NB4 (cell line): ENCODE measurements at regions not wholly inside any gene's neighbourhood (a gene's known extent, or its start where the extent isn't known, plus 50 kb on each side); places are given as distances from the start of the nearest gene placed in this dataset.
A peak's percentile ranks its signal among the peaks of the same experiment; 100 is the strongest.
"Not testable (repeated sequence)": the region's sequence is repeated elsewhere in the genome, so short reads cannot be mapped to it uniquely, and the experiment has no call there.

Source experiments
- DNase-seq: peaks from one replicate; pipeline ENCODE4 v3.0.0; 2010; ENCODE audit warnings: low read depth
- H3K4me3 ChIP-seq: one replicate; pipeline ENCODE4 v1.5.1; 2011; ENCODE audit warnings: mild to moderate bottlenecking, low read depth, low read length, moderate library complexity
- CTCF ChIP-seq: IDR thresholded peaks from one replicate; pipeline ENCODE4 v1.5.1; 2012; ENCODE audit warnings: low read depth, low read length
- MYC ChIP-seq: IDR thresholded peaks from 2 replicates; pipeline ENCODE4 v1.6.1; 2011; ENCODE audit warnings: low read depth, low read length
- POLR2A ChIP-seq: IDR thresholded peaks from 2 replicates; pipeline ENCODE4 v1.6.1; 2011; ENCODE audit warnings: mild to moderate bottlenecking; ENCODE audit not compliant: insufficient read length; ENCODE audit errors: extremely low read depth
- TF ChIP-seq, protein P1 (sequence below): IDR thresholded peaks from 2 replicates; pipeline ENCODE4 v1.6.1; 2011; ENCODE audit warnings: low read depth, low read length

DNA sequence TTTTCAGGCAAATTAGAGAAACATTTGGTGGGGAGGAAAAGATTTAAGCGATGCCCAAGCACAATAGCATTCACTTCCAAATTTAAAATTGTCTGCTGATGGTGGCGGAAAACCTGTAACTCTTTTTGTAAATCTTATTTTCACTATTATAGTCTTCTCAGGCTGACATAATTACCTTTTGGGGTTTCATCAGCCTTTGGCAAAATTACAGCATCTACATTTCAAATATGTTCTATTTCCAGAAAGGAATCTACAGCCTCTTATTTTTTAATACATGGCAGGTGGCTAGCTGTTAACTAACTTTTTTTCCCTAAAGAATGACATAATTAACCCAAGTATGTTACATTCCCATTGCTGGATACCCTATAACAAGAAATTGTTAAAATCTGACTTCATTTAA lies 391.5 kb upstream of the CCDC54 start:
- no peak overlapping the region for H3K4me3 ChIP-seq
- no peak for DNase-seq
- TF ChIP-seq POLR2A = no peak
- TF ChIP-seq MYC = no peak
- TF ChIP-seq CTCF = no peak
- TF ChIP-seq, protein P1, sequence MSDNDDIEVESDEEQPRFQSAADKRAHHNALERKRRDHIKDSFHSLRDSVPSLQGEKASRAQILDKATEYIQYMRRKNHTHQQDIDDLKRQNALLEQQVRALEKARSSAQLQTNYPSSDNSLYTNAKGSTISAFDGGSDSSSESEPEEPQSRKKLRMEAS = no peak

DNA sequence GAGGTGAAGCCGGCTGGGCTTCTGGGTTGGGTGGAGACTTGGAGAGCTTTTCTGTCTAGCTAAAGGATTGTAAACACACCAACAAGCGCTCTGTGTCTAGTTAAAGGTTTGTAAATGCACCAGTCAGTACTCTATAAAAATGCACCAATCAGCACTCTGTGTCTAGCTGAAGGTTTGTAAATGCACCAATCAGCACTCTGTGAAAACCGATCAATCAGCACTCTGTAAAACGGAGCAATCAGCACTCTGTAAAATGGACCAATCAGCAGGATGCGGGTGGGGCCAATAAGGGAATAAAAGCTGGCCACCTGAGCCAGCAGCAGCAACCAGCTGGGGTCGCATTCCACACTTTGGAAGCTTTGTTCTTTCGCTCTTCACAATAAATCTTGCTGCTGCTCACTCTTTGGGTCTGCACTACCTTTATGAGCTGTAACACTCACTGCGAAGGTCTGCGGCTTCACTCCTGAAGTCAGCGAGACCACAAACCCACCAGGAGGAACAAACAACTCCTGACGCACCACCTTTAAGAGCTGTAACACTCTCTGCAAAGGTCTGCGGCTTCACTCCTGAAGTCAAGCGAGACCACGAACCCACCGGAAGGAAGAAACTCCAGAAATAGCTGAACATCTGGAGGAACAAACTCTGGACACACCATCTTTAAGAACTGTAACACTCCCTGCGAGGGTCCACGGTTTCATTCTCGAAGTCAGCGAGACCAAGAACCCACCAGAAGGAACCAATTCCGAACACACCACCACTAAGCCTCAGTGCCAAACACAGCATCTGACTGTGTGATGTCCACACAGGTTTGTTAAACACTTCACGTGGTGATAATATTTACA lies 378.2 kb upstream of the CCDC54 start:
- not testable (repeated sequence) for DNase-seq, H3K4me3 ChIP-seq

DNA sequence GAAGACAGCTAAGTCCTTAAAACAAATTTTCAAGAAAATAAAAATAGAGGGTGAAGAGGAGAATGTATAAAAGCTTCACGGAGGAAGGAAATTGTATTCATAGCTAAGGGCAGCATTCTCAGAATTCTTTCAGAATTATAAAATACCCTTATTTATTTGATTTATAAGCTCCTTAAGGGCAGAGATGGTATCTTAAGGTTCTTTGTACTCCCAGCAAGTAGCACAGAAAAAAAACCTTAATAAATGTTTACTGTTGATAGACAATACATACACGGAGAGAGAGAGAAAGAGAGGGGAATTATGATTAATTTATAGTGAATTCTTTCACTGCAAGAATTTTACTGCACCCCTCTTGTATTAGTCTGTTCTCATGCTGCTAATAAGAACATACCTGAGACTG lies 375.6 kb upstream of the CCDC54 start:
- H3K4me3 ChIP-seq = no peak overlapping the region
- DNase-seq = no peak
- TF ChIP-seq CTCF (no peak), POLR2A (no peak), MYC (no peak)
- TF ChIP-seq, protein P1 = no peak

GRCh38 chr3:107005352-107005751 lies 371.9 kb upstream of the CCDC54 start:
- peak; percentile 23 for DNase-seq
- not testable (repeated sequence) for H3K4me3 ChIP-seq

- no peak overlapping the region for H3K4me3 ChIP-seq
- DNase-seq = no peak
- TF ChIP-seq, protein P1 = no peak
- TF ChIP-seq MYC (no peak), POLR2A (no peak), CTCF (no peak)
Measured at GRCh38 chr3:107008213-107008612, 369.0 kb upstream of the CCDC54 start.

DNA sequence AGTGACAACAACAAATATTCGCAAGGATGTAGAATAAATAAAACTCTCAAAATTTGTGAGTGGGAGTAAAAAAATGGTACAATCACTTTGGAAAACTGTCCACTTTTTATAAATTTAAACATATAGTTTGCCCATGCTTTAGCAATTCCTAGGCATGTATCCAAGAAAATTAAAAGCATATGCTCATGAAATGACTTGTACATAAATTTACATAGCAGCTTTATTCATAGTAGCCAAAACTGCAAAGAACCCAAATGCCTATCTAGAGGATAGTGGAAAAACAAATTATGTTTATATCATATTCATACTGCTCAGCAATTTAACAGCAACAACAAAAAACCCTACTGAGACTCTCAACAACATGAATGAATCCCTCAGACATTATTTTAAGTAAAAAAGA lies 363.6 kb upstream of the CCDC54 start:
- H3K4me3 ChIP-seq = no peak overlapping the region
- DNase-seq = no peak
- no peak for TF ChIP-seq CTCF
- TF ChIP-seq, protein P1 = no peak
- TF ChIP-seq POLR2A = no peak
- no peak for TF ChIP-seq MYC

DNA sequence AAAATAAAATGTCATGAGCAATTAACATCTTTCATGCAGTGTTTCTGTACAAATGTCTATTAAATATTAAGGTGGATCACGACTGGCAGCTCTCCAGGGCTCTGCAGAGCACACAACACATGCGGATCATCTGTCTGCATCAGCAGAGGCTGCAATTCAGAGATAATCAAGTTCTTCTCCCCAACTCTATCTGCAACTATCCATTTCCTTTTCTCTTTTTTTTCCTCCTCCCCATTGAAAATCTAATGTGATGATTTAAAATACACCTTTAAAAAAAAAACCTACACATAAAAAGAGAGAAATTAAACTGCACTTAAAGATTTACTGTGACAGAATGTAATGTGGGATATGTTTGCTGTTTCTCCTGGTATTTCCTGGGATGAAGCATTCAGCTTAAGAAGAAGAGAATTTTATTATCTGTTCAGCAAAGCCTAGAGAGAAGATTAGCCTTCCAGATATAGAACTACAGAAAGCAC lies 352.6 kb upstream of the CCDC54 start:
- no peak for DNase-seq
- no peak overlapping the region for H3K4me3 ChIP-seq
- TF ChIP-seq POLR2A = no peak
- no peak for TF ChIP-seq CTCF
- TF ChIP-seq MYC = no peak
- TF ChIP-seq, protein P1 = no peak
